Endothelial cell of umbilical vein (primary cell): ENCODE measurements at regions not wholly inside any gene's neighbourhood (a gene's known extent, or its start where the extent isn't known, plus 50 kb on each side); places are given as distances from the start of the nearest gene placed in this dataset.

Experiments used
- CTCF ChIP-seq, 2 donors: IDR thresholded peaks; 1 replicate in 1 of 2; 2 replicates in 1 of 2; pipeline ENCODE4 v1.5.1; 2011; ENCODE audit warnings: low read length in 2 of 2, mild to moderate bottlenecking in 2 of 2, moderate library complexity in 2 of 2, control low read depth in 1 of 2, inconsistent platforms in 1 of 2, low read depth in 1 of 2; ENCODE audit not compliant: insufficient read depth in 1 of 2; ENCODE audit errors: extremely low read depth in 1 of 2
- EZH2 ChIP-seq: IDR thresholded peaks from 2 replicates; pipeline ENCODE4 v1.6.1; 2012; ENCODE audit warnings: borderline replicate concordance, low read depth, mild to moderate bottlenecking, moderate library complexity, low read length, inconsistent platforms; ENCODE audit not compliant: severe bottlenecking
- FOS ChIP-seq: IDR thresholded peaks from 2 replicates; pipeline ENCODE4 v1.6.1; 2011; ENCODE audit warnings: mild to moderate bottlenecking, low read length, moderate library complexity, borderline replicate concordance; ENCODE audit not compliant: insufficient read depth
- JUN ChIP-seq: IDR thresholded peaks from 2 replicates; pipeline ENCODE4 v1.6.1; 2011; ENCODE audit warnings: borderline replicate concordance, low read depth; ENCODE audit not compliant: insufficient read length, insufficient read depth
- MYC ChIP-seq: IDR thresholded peaks from one replicate; pipeline ENCODE4 v1.6.1; 2011; ENCODE audit warnings: mild to moderate bottlenecking, low read depth, low read length
- POLR2A ChIP-seq: IDR thresholded peaks from 2 replicates; pipeline ENCODE4 v1.6.1; 2012; ENCODE audit warnings: low read depth, mild to moderate bottlenecking, control low read depth, low read length

- TF ChIP-seq POLR2A: no peak
- no peak for TF ChIP-seq CTCF (IDR thresholded peaks at IDR 0.05; ENCODE audit: extremely low read depth in 1 of 2, insufficient read depth in 1 of 2, low read depth in 1 of 2, low read length in 2 of 2)
- no peak for TF ChIP-seq FOS
- TF ChIP-seq EZH2: no peak
- TF ChIP-seq MYC: no peak
- no peak for TF ChIP-seq JUN
These were observed 81.7 kb upstream of the TAF1B start for GRCh38 chr2:9761577-9761976.
